ENCODE measurements at regions not wholly inside any gene's neighbourhood (a gene's known extent, or its start where the extent isn't known, plus 50 kb on each side); places are given as distances from the start of the nearest gene placed in this dataset.
A peak's percentile ranks its signal among the peaks of the same experiment; 100 is the strongest.

DNA sequence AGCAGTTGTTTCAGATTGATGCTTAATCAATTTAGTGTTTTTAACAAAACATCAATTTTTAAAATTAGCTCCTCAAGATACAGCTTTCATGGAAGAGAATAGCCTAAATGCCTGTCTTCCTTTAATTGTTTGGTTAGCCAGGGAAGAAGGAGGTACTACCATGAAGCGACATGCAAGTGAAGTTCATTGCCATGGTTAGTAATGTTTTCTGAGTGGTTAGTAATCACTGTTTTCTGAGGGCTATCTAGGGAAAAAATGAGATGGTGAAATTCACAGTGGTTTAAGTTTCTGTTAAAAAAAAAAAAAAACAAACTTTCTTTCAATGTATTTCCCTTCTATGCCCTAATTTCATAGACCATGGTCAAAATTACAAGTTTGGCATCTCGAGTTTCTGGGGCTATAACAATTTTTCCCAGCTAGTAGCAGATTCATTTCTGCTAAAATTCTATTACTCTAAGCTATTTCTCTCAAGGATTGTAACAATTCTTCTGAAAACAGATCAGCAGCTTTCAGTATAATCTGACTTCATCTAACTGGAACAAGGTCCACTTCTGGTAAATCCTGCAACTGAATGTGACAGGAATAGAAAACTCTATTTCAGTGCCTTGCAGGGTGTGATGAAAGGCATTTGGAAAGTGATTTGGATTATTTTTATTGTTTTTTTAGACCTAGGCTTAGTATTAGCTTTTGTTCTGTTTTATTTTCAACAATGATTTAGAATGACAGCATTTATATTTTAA lies 157.0 kb downstream of the PCDH18 start:
- no peak overlapping the region for H3K9ac ChIP-seq (ENCODE audit: low read length)
- H4K20me1 ChIP-seq (ENCODE audit: low read length) = no peaks in the 10 kb centered on the region
- DNase-seq (no peak), ATAC-seq (no peak)
- H3K79me2 ChIP-seq (ENCODE audit: low read length) = no peaks in the 10 kb centered on the region
- no peak overlapping the region for H3K4me3 ChIP-seq (ENCODE audit: low read length)
- no peaks in the 10 kb centered on the region for H3K9me3 ChIP-seq (ENCODE audit: low read length)
- no peaks in the 10 kb centered on the region for H3K27me3 ChIP-seq (ENCODE audit: low read length)
- BruUV-seq (replicated peaks) = no TSS peak
- H3K4me1 ChIP-seq (ENCODE audit: insufficient read depth, low read length) = no peaks in the 10 kb centered on the region
- POLR2A ChIA-PET (ENCODE audit: unreplicated experiment) = no interaction called here
- H3K4me2 ChIP-seq (ENCODE audit: low read length) = no peak overlapping the region
- no peaks in the 10 kb centered on the region for H3K36me3 ChIP-seq (ENCODE audit: low read depth, low read length)
- no peak for TF ChIP-seq EZH2phosphoT487 (IDR thresholded peaks at IDR 0.05; ENCODE audit: borderline replicate concordance, low read length)
- no peak for TF ChIP-seq EZH2 (IDR thresholded peaks at IDR 0.05; ENCODE audit: low read length, unreplicated experiment)
- TF ChIP-seq, protein P1, sequence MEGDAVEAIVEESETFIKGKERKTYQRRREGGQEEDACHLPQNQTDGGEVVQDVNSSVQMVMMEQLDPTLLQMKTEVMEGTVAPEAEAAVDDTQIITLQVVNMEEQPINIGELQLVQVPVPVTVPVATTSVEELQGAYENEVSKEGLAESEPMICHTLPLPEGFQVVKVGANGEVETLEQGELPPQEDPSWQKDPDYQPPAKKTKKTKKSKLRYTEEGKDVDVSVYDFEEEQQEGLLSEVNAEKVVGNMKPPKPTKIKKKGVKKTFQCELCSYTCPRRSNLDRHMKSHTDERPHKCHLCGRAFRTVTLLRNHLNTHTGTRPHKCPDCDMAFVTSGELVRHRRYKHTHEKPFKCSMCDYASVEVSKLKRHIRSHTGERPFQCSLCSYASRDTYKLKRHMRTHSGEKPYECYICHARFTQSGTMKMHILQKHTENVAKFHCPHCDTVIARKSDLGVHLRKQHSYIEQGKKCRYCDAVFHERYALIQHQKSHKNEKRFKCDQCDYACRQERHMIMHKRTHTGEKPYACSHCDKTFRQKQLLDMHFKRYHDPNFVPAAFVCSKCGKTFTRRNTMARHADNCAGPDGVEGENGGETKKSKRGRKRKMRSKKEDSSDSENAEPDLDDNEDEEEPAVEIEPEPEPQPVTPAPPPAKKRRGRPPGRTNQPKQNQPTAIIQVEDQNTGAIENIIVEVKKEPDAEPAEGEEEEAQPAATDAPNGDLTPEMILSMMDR (conservative IDR thresholded peaks at IDR 0.05; ENCODE audit: low read depth, low read length) = no peak
- no peak overlapping the region for H2AFZ ChIP-seq (ENCODE audit: low read length)
- no peaks in the 10 kb centered on the region for H3F3A ChIP-seq (ENCODE audit: low read length, unreplicated experiment)
- H3K27ac ChIP-seq (ENCODE audit: low read length) = no peak overlapping the region
- CTCF ChIA-PET = no interaction called here
- intact Hi-C loops (cut with micrococcal nuclease) = no loop called here
- H3K9me2 ChIP-seq (replicated peaks; ENCODE audit: low read length) = no peaks in the 10 kb centered on the region

DNA sequence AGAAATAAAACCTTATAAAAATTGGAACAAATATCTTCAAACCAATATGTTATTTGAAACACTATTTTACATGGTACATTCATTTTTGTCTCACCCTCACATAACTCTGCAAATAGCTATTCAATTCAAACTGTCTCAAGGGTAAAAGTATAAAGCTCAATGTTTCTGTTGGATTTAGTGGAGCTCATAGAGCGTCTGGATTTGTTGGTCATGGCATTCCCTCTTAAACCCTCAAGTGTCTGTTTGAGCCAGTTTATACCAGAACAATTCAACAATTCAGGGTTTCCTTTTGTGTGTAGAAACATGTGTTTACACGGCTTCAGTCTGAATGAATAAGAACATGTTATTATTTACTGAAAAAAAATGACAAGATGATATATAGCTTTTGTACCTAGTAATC lies 161.6 kb downstream of the PCDH18 start:
- no peaks in the 10 kb centered on the region for H3K79me2 ChIP-seq (ENCODE audit: low read length)
- intact Hi-C loops (cut with micrococcal nuclease) = loop anchor here (5.0 kb wide), 1 partner anchor 162 kb away; the partner anchor contains the start of gene PCDH18
- no peak overlapping the region for H2AFZ ChIP-seq (ENCODE audit: low read length)
- no peaks in the 10 kb centered on the region for H3F3A ChIP-seq (ENCODE audit: low read length, unreplicated experiment)
- no peak overlapping the region for H3K9ac ChIP-seq (ENCODE audit: low read length)
- no peaks in the 10 kb centered on the region for H4K20me1 ChIP-seq (ENCODE audit: low read length)
- DNase-seq (no peak), ATAC-seq (peak; percentile 34)
- TF ChIP-seq EZH2phosphoT487 (IDR thresholded peaks at IDR 0.05; ENCODE audit: borderline replicate concordance, low read length) = no peak
- TF ChIP-seq EZH2 (IDR thresholded peaks at IDR 0.05; ENCODE audit: low read length, unreplicated experiment) = no peak
- TF ChIP-seq, protein P1 (conservative IDR thresholded peaks at IDR 0.05; ENCODE audit: low read depth, low read length) = no peak
- no peaks in the 10 kb centered on the region for H3K27me3 ChIP-seq (ENCODE audit: low read length)
- ChIA-PET POLR2A (ENCODE audit: unreplicated experiment) (no interaction called here), CTCF (no interaction called here)
- no peak overlapping the region for H3K4me2 ChIP-seq (ENCODE audit: low read length)
- H3K9me3 ChIP-seq (ENCODE audit: low read length) = no peaks in the 10 kb centered on the region
- no peaks in the 10 kb centered on the region for H3K9me2 ChIP-seq (replicated peaks; ENCODE audit: low read length)
- H3K4me3 ChIP-seq (ENCODE audit: low read length) = no peak overlapping the region
- no peaks in the 10 kb centered on the region for H3K36me3 ChIP-seq (ENCODE audit: low read depth, low read length)
- H3K27ac ChIP-seq (ENCODE audit: low read length) = no peak overlapping the region
- no TSS peak for BruUV-seq (replicated peaks)
- H3K4me1 ChIP-seq (ENCODE audit: insufficient read depth, low read length) = peaks cover 12% of the 10 kb centered on the region; the same call in 1 of the 2 replicates

DNA sequence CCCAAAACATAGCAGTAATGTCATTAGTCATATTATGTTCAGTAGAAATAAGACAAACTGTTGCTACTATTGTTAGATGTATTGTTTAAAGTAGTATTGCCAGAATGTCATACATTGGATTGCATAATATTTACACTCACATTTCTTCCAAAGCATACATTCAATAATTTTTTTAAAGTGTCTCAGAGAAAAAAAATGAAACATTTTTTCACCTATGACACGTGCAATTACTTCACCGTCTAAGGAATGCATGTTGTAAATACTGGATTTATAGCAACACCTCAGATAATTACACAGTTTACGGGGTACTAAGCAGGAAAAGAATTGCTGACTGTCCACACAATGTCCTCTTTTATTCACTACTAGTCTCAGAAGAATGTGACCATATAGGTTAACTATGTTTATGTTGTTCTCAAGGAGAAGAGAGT lies 162.1 kb downstream of the PCDH18 start:
- Histone ChIP-seq H3K4me1 (ENCODE audit: insufficient read depth, low read length) (peaks cover 12% of the 10 kb centered on the region; the same call in 1 of the 2 replicates), H4K20me1 (ENCODE audit: low read length) (no peaks in the 10 kb centered on the region), H3F3A (ENCODE audit: low read length, unreplicated experiment) (no peaks in the 10 kb centered on the region), H3K9me2 (replicated peaks; ENCODE audit: low read length) (no peaks in the 10 kb centered on the region), H3K4me2 (ENCODE audit: low read length) (no peak overlapping the region), H2AFZ (ENCODE audit: low read length) (no peak overlapping the region), H3K9ac (ENCODE audit: low read length) (no peak overlapping the region), H3K4me3 (ENCODE audit: low read length) (no peak overlapping the region), H3K9me3 (ENCODE audit: low read length) (no peaks in the 10 kb centered on the region), H3K27me3 (ENCODE audit: low read length) (no peaks in the 10 kb centered on the region), H3K36me3 (ENCODE audit: low read depth, low read length) (no peaks in the 10 kb centered on the region), H3K79me2 (ENCODE audit: low read length) (no peaks in the 10 kb centered on the region), H3K27ac (ENCODE audit: low read length) (no peak overlapping the region)
- TF ChIP-seq EZH2 (IDR thresholded peaks at IDR 0.05; ENCODE audit: low read length, unreplicated experiment) (no peak), EZH2phosphoT487 (IDR thresholded peaks at IDR 0.05; ENCODE audit: borderline replicate concordance, low read length) (no peak)
- TF ChIP-seq, protein P1 (conservative IDR thresholded peaks at IDR 0.05; ENCODE audit: low read depth, low read length) = no peak
- ChIA-PET CTCF (no interaction called here), POLR2A (ENCODE audit: unreplicated experiment) (no interaction called here)
- ATAC-seq (peak; percentile 87), DNase-seq (peak; percentile 60)
- BruUV-seq (replicated peaks) = no TSS peak
- intact Hi-C loops (cut with micrococcal nuclease) = loop anchor here (5.0 kb wide), 1 partner anchor 162 kb away; the partner anchor contains the start of gene PCDH18
